ENCODE measurements at regions not wholly inside any gene's neighbourhood (a gene's known extent, or its start where the extent isn't known, plus 50 kb on each side); places are given as distances from the start of the nearest gene placed in this dataset.

- TF ChIP-seq CTCF (conservative IDR thresholded peaks at IDR 0.05; ENCODE audit: low read depth, low read length): no peak
- DNase-seq (ENCODE audit: low read depth): no peak
- H3K4me3 ChIP-seq (ENCODE audit: low read depth, low read length): no peak overlapping the region
Measured at GRCh38 chr2:16496426-16497388, 168.9 kb downstream of the CYRIA start.

- no peak overlapping the region for H3K4me3 ChIP-seq (ENCODE audit: low read depth, low read length)
- no peak for DNase-seq (ENCODE audit: low read depth)
- no peak for TF ChIP-seq CTCF (conservative IDR thresholded peaks at IDR 0.05; ENCODE audit: low read depth, low read length)
Measured at GRCh38 chr2:16495509-16496208, 170.0 kb downstream of the CYRIA start.

GRCh38 chr2:16494836-16495508 is 170.7 kb downstream of the CYRIA start:
- no peak for TF ChIP-seq CTCF (conservative IDR thresholded peaks at IDR 0.05; ENCODE audit: low read depth, low read length)
- no peak for DNase-seq (ENCODE audit: low read depth)
- H3K4me3 ChIP-seq (ENCODE audit: low read depth, low read length): no peak overlapping the region

- no peak overlapping the region for H3K4me3 ChIP-seq (ENCODE audit: low read depth, low read length)
- DNase-seq (ENCODE audit: low read depth): no peak
- no peak for TF ChIP-seq CTCF (conservative IDR thresholded peaks at IDR 0.05; ENCODE audit: low read depth, low read length)
Measured at GRCh38 chr2:16493788-16494187, 171.8 kb downstream of the CYRIA start.

DNA sequence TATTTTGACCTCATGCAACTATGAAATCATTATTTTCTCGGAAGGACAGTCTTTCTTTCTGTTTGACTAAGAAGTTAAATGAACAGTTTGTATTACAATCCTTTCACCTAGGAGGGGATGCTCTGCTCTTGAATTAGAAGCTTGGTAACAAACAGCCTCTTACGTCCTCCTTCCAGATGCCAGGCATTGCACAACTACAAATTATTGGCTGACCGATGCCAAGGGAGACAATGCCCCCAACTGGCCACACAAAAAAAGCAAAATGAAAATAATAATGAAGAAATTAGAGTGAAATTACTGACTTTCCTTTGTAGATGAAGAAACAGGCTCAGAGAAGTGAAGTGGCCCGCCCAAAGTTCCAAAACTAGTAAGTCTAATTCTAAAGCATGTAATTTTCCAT is 177.9 kb downstream of the CYRIA start:
- peak; percentile 53 for TF ChIP-seq CTCF (conservative IDR thresholded peaks at IDR 0.05; ENCODE audit: low read depth, low read length)
- peak; percentile 61 for DNase-seq (ENCODE audit: low read depth)
- H3K4me3 ChIP-seq (ENCODE audit: low read depth, low read length): no peak overlapping the region

DNA sequence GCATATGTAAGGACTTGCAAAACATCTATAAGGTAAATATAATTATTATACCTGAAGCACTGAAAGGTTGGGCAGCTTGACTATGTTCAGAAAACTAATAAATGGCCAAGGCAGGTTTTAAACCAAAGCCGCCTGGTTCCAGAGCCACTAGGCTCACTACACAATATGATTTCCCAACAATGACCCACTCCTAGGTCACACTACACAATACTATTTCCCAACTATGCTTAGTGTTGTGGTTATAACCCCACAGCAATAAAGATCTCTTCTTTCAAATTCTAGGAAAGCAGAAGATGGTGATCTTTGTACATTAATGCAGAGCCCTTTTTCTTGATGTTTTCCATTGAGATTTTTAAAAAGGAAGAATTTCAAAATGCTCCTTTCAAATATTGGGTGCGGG is 180.4 kb downstream of the CYRIA start:
- no peak for TF ChIP-seq CTCF (conservative IDR thresholded peaks at IDR 0.05; ENCODE audit: low read depth, low read length)
- no peak overlapping the region for H3K4me3 ChIP-seq (ENCODE audit: low read depth, low read length)
- no peak for DNase-seq (ENCODE audit: low read depth)

Data from choroid plexus epithelial cell (primary cell).